ENCODE measurements at regions not wholly inside any gene's neighbourhood (a gene's known extent, or its start where the extent isn't known, plus 50 kb on each side); places are given as distances from the start of the nearest gene placed in this dataset.

- H3K27ac Mint-ChIP-seq, result no peak overlapping the region
- no peaks in the 10 kb centered on the region for H3K9me3 Mint-ChIP-seq (ENCODE audit: insufficient read depth)
- POLR2A ChIA-PET, result interaction anchor here (0.7 kb wide), 1 partner anchor 121 kb away, joined by 3 read pairs; no protein-coding TSS in a partner anchor
- CTCF ChIA-PET, result no interaction called here
- no peak overlapping the region for H3K4me3 Mint-ChIP-seq
- no peaks in the 10 kb centered on the region for H3K27me3 Mint-ChIP-seq (ENCODE audit: low read depth)
- ATAC-seq (no peak), DNase-seq (no peak)
- H3K4me1 Mint-ChIP-seq (ENCODE audit: low read depth), result no peaks in the 10 kb centered on the region
- no peaks in the 10 kb centered on the region for H3K36me3 Mint-ChIP-seq (ENCODE audit: low read depth)
These were observed 112.5 kb upstream of the GLI2 start for GRCh38 chr2:120622886-120623753.

- no peak overlapping the region for H3K27ac Mint-ChIP-seq
- ATAC-seq (no peak), DNase-seq (no peak)
- H3K4me3 Mint-ChIP-seq, result no peak overlapping the region
- CTCF ChIA-PET, result no interaction called here
- no peaks in the 10 kb centered on the region for H3K9me3 Mint-ChIP-seq (ENCODE audit: insufficient read depth)
- no peaks in the 10 kb centered on the region for H3K36me3 Mint-ChIP-seq (ENCODE audit: low read depth)
- H3K4me1 Mint-ChIP-seq (ENCODE audit: low read depth), result no peaks in the 10 kb centered on the region
- POLR2A ChIA-PET, result interaction anchor here (0.6 kb wide), 1 partner anchor 24 kb away, joined by 3 read pairs; no protein-coding TSS in a partner anchor
- no peaks in the 10 kb centered on the region for H3K27me3 Mint-ChIP-seq (ENCODE audit: low read depth)
These were observed 111.5 kb upstream of the GLI2 start for GRCh38 chr2:120624061-120624737.

- ChIA-PET POLR2A (no interaction called here), CTCF (no interaction called here)
- ATAC-seq (no peak), DNase-seq (no peak)
- Mint-ChIP-seq H3K27me3 (ENCODE audit: low read depth) (no peaks in the 10 kb centered on the region), H3K9me3 (ENCODE audit: insufficient read depth) (no peaks in the 10 kb centered on the region), H3K36me3 (ENCODE audit: low read depth) (no peaks in the 10 kb centered on the region), H3K4me1 (ENCODE audit: low read depth) (no peaks in the 10 kb centered on the region), H3K4me3 (no peak overlapping the region), H3K27ac (no peak overlapping the region)
These were observed 110.8 kb upstream of the GLI2 start for GRCh38 chr2:120624738-120625446.

DNA sequence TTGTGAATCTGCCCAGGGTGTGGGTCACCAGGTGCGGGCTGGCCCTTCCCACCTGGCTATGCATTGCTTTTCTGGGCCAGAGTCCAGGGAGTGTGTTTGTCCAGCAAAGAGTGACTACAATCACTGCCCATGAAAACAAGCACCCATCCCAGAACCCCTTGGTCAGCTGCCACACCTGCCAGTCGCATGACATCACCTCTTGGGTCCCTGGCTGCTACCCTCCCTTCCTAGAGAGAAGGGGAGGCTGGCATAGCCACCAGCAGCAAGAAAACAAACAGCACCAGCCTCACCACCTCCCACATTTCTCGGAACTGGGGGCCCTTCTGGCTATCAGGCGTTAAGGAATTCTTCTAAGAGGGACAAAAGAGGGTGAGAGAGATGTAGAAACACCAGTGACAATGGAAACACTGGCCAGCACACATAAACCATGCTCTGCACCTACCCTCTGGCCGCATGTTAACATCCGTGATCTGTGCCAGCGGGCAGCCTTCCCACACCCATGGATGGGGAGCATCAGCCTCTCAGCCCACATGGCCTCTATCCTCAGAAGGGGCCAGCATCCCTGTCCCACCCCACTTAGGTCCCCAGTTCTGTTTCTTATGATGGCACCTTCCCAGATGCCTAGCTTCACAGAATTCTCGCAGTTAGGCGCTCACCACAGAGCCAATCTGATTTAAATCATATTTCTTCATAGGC lies 109.7 kb upstream of the GLI2 start:
- DNase-seq, result no peak
- H3K27ac Mint-ChIP-seq, result no peak overlapping the region
- H3K4me3 Mint-ChIP-seq, result no peak overlapping the region
- CTCF ChIA-PET, result no interaction called here
- no peaks in the 10 kb centered on the region for H3K4me1 Mint-ChIP-seq (ENCODE audit: low read depth)
- POLR2A ChIA-PET, result no interaction called here
- ATAC-seq, result no peak
- H3K27me3 Mint-ChIP-seq (ENCODE audit: low read depth), result no peaks in the 10 kb centered on the region
- H3K9me3 Mint-ChIP-seq (ENCODE audit: insufficient read depth), result no peaks in the 10 kb centered on the region
- no peaks in the 10 kb centered on the region for H3K36me3 Mint-ChIP-seq (ENCODE audit: low read depth)

GRCh38 chr2:120626566-120626965 lies 109.1 kb upstream of the GLI2 start:
- ChIA-PET CTCF (no interaction called here), POLR2A (no interaction called here)
- H3K27ac Mint-ChIP-seq, result no peak overlapping the region

DNA sequence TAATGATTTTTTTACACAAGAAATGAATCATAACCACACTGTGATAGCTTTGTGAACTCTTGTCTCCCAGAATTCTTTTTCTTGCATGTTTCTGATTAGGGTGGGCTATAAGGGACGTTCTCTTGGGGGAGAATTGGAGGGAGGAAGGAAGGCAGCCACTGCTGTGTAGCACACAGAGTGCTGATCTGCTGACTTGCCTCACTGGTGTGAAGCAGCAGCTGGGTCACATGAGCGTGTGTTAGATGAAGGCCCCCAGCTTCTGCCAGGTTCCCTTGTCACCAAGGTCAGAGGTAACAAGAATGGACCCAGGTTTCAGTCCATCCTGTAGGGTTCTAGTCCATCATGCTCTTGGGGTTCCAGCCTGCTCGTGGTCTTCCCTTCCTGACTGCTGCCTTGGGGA lies 107.4 kb upstream of the GLI2 start:
- Mint-ChIP-seq H3K4me1 (ENCODE audit: low read depth) (no peaks in the 10 kb centered on the region), H3K27ac (no peak overlapping the region), H3K27me3 (ENCODE audit: low read depth) (no peaks in the 10 kb centered on the region), H3K9me3 (ENCODE audit: insufficient read depth) (no peaks in the 10 kb centered on the region), H3K4me3 (no peak overlapping the region), H3K36me3 (ENCODE audit: low read depth) (no peaks in the 10 kb centered on the region)
- ATAC-seq (no peak), DNase-seq (no peak)
- ChIA-PET POLR2A (no interaction called here), CTCF (no interaction called here)

More at GRCh38 chr2:120626566-120626965, 109.1 kb upstream of the GLI2 start:
- DNase-seq (no peak), ATAC-seq (no peak)
- H3K4me1 Mint-ChIP-seq (ENCODE audit: low read depth), result no peaks in the 10 kb centered on the region
- no peaks in the 10 kb centered on the region for H3K9me3 Mint-ChIP-seq (ENCODE audit: insufficient read depth)
- H3K4me3 Mint-ChIP-seq, result no peak overlapping the region
- H3K36me3 Mint-ChIP-seq (ENCODE audit: low read depth), result no peaks in the 10 kb centered on the region
- no peaks in the 10 kb centered on the region for H3K27me3 Mint-ChIP-seq (ENCODE audit: low read depth)

DNA sequence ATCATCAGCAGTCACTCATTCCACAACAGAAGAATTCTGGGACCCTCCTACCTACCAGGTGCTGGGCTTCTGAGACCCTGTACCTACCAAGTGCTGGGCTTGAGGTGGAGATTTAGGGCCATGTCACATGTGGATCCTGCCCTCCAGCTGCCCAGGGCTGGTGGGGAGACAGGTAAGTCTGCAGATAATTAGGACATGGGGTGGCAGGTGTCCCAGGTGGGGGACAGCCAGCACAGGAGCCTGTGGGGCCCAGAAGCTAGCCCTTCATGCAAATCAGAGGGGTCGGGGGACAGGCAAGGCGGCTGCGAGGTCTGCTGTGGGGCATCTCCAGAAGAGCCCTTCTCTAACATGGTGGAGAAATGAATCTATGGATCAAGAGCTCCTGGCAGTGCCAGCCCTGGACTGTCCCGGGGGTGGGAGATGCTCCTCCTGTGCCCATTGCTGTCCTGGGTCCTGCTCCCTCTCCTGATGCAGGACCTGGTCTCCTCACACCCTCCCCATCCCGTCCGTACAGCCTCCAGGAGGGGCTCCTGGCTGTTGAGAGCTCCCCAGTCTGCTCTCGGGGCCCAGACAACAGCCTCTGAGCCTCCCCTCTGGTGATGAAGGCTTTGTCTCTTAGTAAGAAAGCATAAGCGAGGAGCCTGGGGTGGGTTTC lies 106.3 kb upstream of the GLI2 start:
- ChIA-PET CTCF (no interaction called here), POLR2A (no interaction called here)
- Mint-ChIP-seq H3K27me3 (ENCODE audit: low read depth) (no peaks in the 10 kb centered on the region), H3K36me3 (ENCODE audit: low read depth) (no peaks in the 10 kb centered on the region), H3K27ac (no peak overlapping the region), H3K9me3 (ENCODE audit: insufficient read depth) (no peaks in the 10 kb centered on the region), H3K4me3 (no peak overlapping the region), H3K4me1 (ENCODE audit: low read depth) (no peaks in the 10 kb centered on the region)
- no peak for DNase-seq
- ATAC-seq, result no peak

- ChIA-PET CTCF (no interaction called here), POLR2A (no interaction called here)
- ATAC-seq, result no peak
- H3K4me3 Mint-ChIP-seq, result no peak overlapping the region
- H3K27me3 Mint-ChIP-seq (ENCODE audit: low read depth), result no peaks in the 10 kb centered on the region
- H3K36me3 Mint-ChIP-seq (ENCODE audit: low read depth), result no peaks in the 10 kb centered on the region
- DNase-seq, result no peak
- no peaks in the 10 kb centered on the region for H3K4me1 Mint-ChIP-seq (ENCODE audit: low read depth)
- H3K9me3 Mint-ChIP-seq (ENCODE audit: insufficient read depth), result no peaks in the 10 kb centered on the region
- no peak overlapping the region for H3K27ac Mint-ChIP-seq
These were observed 105.5 kb upstream of the GLI2 start for GRCh38 chr2:120630031-120630701.

GRCh38 chr2:120631236-120631635 lies 104.4 kb upstream of the GLI2 start:
- no peak for DNase-seq
- POLR2A ChIA-PET, result no interaction called here

DNA sequence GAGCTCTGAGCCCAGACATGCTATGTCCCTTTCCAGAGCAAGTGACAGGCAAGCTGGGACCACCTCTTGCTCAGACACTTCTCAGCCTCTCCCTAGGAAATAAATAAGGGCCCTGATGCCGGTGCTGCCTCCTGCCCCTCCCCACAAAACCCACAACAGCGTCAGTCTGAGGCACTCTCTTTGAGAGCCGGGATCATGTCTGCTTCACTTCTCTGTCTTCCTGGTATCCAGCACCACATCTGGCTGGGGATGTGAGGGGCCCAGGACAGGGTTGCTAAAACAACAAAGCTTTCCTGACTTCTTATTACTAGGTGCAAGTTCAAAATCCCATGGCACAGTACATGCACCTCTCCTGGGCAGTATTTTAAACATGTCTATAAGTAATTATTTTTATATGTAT lies 103.9 kb upstream of the GLI2 start:
- H3K4me1 Mint-ChIP-seq (ENCODE audit: low read depth), result no peaks in the 10 kb centered on the region
- ATAC-seq, result no peak
- CTCF ChIA-PET, result no interaction called here

More at GRCh38 chr2:120631236-120631635, 104.4 kb upstream of the GLI2 start:
- CTCF ChIA-PET, result no interaction called here
- no peaks in the 10 kb centered on the region for H3K36me3 Mint-ChIP-seq (ENCODE audit: low read depth)
- no peaks in the 10 kb centered on the region for H3K27me3 Mint-ChIP-seq (ENCODE audit: low read depth)
- no peaks in the 10 kb centered on the region for H3K9me3 Mint-ChIP-seq (ENCODE audit: insufficient read depth)
- H3K4me3 Mint-ChIP-seq, result no peak overlapping the region
- H3K27ac Mint-ChIP-seq, result no peak overlapping the region
- no peak for ATAC-seq
- H3K4me1 Mint-ChIP-seq (ENCODE audit: low read depth), result no peaks in the 10 kb centered on the region

More for the DNA sequence above, 103.9 kb upstream of the GLI2 start:
- Mint-ChIP-seq H3K4me3 (no peak overlapping the region), H3K27ac (no peak overlapping the region), H3K27me3 (ENCODE audit: low read depth) (no peaks in the 10 kb centered on the region), H3K36me3 (ENCODE audit: low read depth) (no peaks in the 10 kb centered on the region), H3K9me3 (ENCODE audit: insufficient read depth) (no peaks in the 10 kb centered on the region)
- no peak for DNase-seq
- POLR2A ChIA-PET, result no interaction called here
